ENCODE measurements at regions not wholly inside any gene's neighbourhood (a gene's known extent, or its start where the extent isn't known, plus 50 kb on each side); places are given as distances from the start of the nearest gene placed in this dataset.

DNA sequence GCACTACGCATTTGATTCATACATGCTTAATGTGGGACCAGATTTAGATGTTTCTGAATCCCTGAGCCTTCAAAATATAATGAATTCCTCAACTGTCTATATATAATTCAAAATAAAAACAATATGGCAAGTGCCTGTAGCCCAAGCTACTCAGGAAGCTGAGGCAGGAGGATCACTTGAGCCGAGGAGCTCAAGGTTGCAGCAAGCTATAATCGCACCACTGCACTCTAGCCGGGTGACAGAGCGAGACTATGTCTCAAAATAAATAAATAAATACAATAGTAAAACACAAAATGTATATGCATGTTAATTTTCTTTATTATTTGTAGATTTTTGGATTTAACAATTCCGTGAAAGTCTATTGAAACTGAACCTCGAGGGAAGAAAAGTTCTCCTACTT is 50.6 kb upstream of the IRX6 start:
- no peak for DNase-seq
- H3K27ac ChIP-seq: no peak overlapping the region
- no peaks in the 10 kb centered on the region for H3K9me3 ChIP-seq
- no peak overlapping the region for H3K4me3 ChIP-seq
- TF ChIP-seq POLR2AphosphoS5 (IDR thresholded peaks at IDR 0.05) (no peak), POLR2A (IDR thresholded peaks at IDR 0.05) (no peak), EP300 (IDR thresholded peaks at IDR 0.05) (no peak)
- TF ChIP-seq, protein P1, sequence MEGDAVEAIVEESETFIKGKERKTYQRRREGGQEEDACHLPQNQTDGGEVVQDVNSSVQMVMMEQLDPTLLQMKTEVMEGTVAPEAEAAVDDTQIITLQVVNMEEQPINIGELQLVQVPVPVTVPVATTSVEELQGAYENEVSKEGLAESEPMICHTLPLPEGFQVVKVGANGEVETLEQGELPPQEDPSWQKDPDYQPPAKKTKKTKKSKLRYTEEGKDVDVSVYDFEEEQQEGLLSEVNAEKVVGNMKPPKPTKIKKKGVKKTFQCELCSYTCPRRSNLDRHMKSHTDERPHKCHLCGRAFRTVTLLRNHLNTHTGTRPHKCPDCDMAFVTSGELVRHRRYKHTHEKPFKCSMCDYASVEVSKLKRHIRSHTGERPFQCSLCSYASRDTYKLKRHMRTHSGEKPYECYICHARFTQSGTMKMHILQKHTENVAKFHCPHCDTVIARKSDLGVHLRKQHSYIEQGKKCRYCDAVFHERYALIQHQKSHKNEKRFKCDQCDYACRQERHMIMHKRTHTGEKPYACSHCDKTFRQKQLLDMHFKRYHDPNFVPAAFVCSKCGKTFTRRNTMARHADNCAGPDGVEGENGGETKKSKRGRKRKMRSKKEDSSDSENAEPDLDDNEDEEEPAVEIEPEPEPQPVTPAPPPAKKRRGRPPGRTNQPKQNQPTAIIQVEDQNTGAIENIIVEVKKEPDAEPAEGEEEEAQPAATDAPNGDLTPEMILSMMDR (IDR thresholded peaks at IDR 0.05): no peak
- intact Hi-C loops (cut with DNase I): no loop called here
- 79 to 86% methylated on average over 7 of the region's 7 CpGs for WGBS, 2 donors
- no peaks in the 10 kb centered on the region for H3K36me3 ChIP-seq
- no peaks in the 10 kb centered on the region for H3K27me3 ChIP-seq
- H3K4me1 ChIP-seq: no peaks in the 10 kb centered on the region

DNA sequence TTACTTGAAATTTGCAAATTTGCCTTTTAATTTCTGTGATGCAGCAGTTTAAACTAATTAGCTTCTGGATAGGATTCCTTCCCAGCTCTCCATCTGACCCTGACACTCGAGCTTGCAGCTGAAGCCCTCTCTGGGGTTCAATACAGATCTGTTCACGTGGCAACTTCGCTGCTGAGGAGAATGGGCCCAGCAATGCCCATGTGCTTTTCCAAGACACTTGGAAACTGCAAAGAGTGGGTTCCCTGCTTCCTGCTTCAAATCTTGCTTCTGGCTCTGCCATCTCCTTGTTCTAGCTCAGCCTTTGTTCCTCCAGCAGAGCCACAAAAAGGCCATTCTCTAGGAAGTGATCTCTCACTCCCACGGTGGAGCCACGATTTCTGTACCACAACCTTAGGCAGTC is 50.0 kb upstream of the IRX6 start:
- Histone ChIP-seq H3K4me3 (no peak overlapping the region), H3K27me3 (no peaks in the 10 kb centered on the region), H3K4me1 (no peaks in the 10 kb centered on the region), H3K36me3 (no peaks in the 10 kb centered on the region), H3K27ac (no peak overlapping the region), H3K9me3 (no peaks in the 10 kb centered on the region)
- no peak for DNase-seq
- intact Hi-C loops (cut with DNase I): no loop called here
- TF ChIP-seq POLR2A (IDR thresholded peaks at IDR 0.05) (no peak), POLR2AphosphoS5 (IDR thresholded peaks at IDR 0.05) (no peak), EP300 (IDR thresholded peaks at IDR 0.05) (no peak)
- TF ChIP-seq, protein P1 (IDR thresholded peaks at IDR 0.05): no peak
- 63 to 79% methylated on average over 5 of the region's 5 CpGs for WGBS, 2 donors

Data from sigmoid colon (tissue), 6 donors.